ENCODE measurements at regions not wholly inside any gene's neighbourhood (a gene's known extent, or its start where the extent isn't known, plus 50 kb on each side); places are given as distances from the start of the nearest gene placed in this dataset.

DNA sequence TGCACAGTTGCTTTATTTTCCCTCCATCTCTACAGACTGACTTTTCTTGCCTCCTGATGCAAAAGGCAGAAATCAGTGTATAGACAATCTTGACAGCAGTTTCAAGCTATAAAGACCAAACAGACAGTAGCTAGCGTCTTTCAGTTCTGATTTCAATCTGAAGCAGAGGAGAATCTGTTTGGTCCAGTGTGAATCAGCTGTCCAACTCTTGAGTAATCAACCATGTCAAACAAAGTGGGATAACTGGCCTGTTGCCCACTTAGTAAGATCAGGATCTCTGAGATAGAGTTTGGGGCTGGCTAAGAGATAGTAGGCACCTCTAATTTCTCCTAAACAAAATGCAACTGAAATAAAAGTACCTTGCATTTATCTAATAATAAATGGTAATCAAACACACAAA, 797.4 kb upstream of the FBXO33 start:
- Histone ChIP-seq H2AFZ (ENCODE audit: low read length) (no peak overlapping the region), H3K56ac (ENCODE audit: insufficient read length, low read depth, low read length) (no peak overlapping the region), H2BK15ac (ENCODE audit: low read depth, low read length) (no peak overlapping the region), H2BK5ac (ENCODE audit: insufficient read length, low read length) (no peak overlapping the region), H3K9me3 (ENCODE audit: control insufficient read depth, low read depth, low read length) (no peaks in the 10 kb centered on the region), H2BK120ac (ENCODE audit: low read depth, low read length, poor library complexity, severe bottlenecking) (no peak overlapping the region), H3K79me1 (ENCODE audit: insufficient read depth, low read depth, low read length, poor library complexity, severe bottlenecking) (no peaks in the 10 kb centered on the region), H3K14ac (ENCODE audit: insufficient read depth, low read length) (no peak overlapping the region), H3K4me2 (ENCODE audit: insufficient read depth, insufficient read length, low read length) (no peak overlapping the region), H2BK20ac (ENCODE audit: low read depth, low read length, poor library complexity, severe bottlenecking) (no peak overlapping the region), H3K27ac (ENCODE audit: insufficient read length, low read depth, low read length) (no peak overlapping the region), H3K79me2 (ENCODE audit: insufficient read depth, low read length) (no peaks in the 10 kb centered on the region), H4K20me1 (ENCODE audit: control insufficient read depth, insufficient read depth, insufficient read length) (no peaks in the 10 kb centered on the region), H3K23ac (ENCODE audit: insufficient read length, low read depth, low read length) (no peak overlapping the region), H3K4me1 (ENCODE audit: insufficient read depth, low read length) (no peaks in the 10 kb centered on the region), H3K18ac (ENCODE audit: insufficient read length, low read depth, low read length) (no peak overlapping the region), H3T11ph (ENCODE audit: low read length) (no peak overlapping the region), H3K9ac (ENCODE audit: extremely low read depth, insufficient read length, low read length) (no peak overlapping the region), H3K27me3 (ENCODE audit: insufficient read depth, low read length) (no peaks in the 10 kb centered on the region), H3K4ac (ENCODE audit: low read depth, low read length) (no peak overlapping the region), H2BK12ac (ENCODE audit: insufficient read length, low read depth, low read length) (no peak overlapping the region), H4K8ac (replicated peaks; ENCODE audit: insufficient read length, low read depth, low read length) (no peak overlapping the region), H2AK5ac (ENCODE audit: insufficient read length, low read length) (no peak overlapping the region), H4K5ac (ENCODE audit: insufficient read length, low read depth, low read length) (no peak overlapping the region), H3K23me2 (ENCODE audit: insufficient read length, low read depth, low read length, poor library complexity, severe bottlenecking) (no peaks in the 10 kb centered on the region), H4K91ac (ENCODE audit: insufficient read length, low read depth, low read length) (no peak overlapping the region)
- no CpG with 5 or more reads among the region's 1 CpG for WGBS (ENCODE audit: extremely low coverage, insufficient read length, low lambda C conversion rate)
- Mint-ChIP-seq H3K36me3 (ENCODE audit: insufficient read depth in 1 of 3, low read depth in 3 of 3) (peaks cover 0 to 4% (median 0%) of the 10 kb centered on the region in 3 experiments; a peak in 1 of 7 replicates), H3K4me1 (peaks cover 2 to 4% of the 10 kb centered on the region in 2 experiments; a peak in 2 of 4 replicates), H3K27ac (no peak overlapping the region), H3K4me3 (no peak overlapping the region), H3K9me3 (peaks cover 0 to 1% of the 10 kb centered on the region in 2 experiments; a peak in 1 of 5 replicates), H3K27me3 (ENCODE audit: low read depth) (no peaks in the 10 kb centered on the region)
- TF ChIP-seq, protein P1, sequence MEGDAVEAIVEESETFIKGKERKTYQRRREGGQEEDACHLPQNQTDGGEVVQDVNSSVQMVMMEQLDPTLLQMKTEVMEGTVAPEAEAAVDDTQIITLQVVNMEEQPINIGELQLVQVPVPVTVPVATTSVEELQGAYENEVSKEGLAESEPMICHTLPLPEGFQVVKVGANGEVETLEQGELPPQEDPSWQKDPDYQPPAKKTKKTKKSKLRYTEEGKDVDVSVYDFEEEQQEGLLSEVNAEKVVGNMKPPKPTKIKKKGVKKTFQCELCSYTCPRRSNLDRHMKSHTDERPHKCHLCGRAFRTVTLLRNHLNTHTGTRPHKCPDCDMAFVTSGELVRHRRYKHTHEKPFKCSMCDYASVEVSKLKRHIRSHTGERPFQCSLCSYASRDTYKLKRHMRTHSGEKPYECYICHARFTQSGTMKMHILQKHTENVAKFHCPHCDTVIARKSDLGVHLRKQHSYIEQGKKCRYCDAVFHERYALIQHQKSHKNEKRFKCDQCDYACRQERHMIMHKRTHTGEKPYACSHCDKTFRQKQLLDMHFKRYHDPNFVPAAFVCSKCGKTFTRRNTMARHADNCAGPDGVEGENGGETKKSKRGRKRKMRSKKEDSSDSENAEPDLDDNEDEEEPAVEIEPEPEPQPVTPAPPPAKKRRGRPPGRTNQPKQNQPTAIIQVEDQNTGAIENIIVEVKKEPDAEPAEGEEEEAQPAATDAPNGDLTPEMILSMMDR (conservative IDR thresholded peaks at IDR 0.05), result no peak
- no peak for DNase-seq
